Body of pancreas (tissue), 4 donors: ENCODE measurements at regions not wholly inside any gene's neighbourhood (a gene's known extent, or its start where the extent isn't known, plus 50 kb on each side); places are given as distances from the start of the nearest gene placed in this dataset.
"Not testable (repeated sequence)": the region's sequence is repeated elsewhere in the genome, so short reads cannot be mapped to it uniquely, and the experiment has no call there.

Source experiments
- POLR2A ChIP-seq, 3 donors: fragments of 450-650 bp; IDR thresholded peaks; one replicate each; pipeline ENCODE4 v1.6.1; 2016; ENCODE audit warnings: antibody characterized with exemption in 3 of 3, mild to moderate bottlenecking in 2 of 3
- TF ChIP-seq, protein P1 (sequence below), 7 experiments: fragments of 450-650 bp in 4 of 7; fragments of 200-600 bp in 3 of 7; sonication (generic) in 3 of 7; IDR thresholded peaks; one replicate each; pipeline ENCODE4 v1.5.1; 2016 to 2019; ENCODE audit warnings: antibody characterized with exemption in 7 of 7

DNA sequence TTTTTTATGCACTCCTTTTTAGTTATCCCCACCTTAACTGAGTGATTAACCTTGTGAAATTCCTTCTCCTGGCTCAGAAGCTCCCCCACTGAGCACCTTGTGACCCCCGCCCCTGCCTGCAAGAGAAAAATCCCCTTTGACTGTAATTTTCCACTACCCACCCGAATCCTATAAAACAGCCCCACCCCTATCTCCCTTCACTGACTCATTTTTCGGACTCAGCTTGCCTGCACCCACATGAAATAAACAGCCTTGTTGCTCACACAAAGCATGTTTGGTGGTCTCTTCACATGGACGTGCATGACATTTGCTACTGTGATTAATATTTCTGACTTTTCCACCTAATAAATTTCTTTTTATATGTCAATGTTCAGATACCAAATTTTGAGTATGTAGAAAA is 1322.8 kb downstream of the XPNPEP1 start:
- TF ChIP-seq, protein P1, sequence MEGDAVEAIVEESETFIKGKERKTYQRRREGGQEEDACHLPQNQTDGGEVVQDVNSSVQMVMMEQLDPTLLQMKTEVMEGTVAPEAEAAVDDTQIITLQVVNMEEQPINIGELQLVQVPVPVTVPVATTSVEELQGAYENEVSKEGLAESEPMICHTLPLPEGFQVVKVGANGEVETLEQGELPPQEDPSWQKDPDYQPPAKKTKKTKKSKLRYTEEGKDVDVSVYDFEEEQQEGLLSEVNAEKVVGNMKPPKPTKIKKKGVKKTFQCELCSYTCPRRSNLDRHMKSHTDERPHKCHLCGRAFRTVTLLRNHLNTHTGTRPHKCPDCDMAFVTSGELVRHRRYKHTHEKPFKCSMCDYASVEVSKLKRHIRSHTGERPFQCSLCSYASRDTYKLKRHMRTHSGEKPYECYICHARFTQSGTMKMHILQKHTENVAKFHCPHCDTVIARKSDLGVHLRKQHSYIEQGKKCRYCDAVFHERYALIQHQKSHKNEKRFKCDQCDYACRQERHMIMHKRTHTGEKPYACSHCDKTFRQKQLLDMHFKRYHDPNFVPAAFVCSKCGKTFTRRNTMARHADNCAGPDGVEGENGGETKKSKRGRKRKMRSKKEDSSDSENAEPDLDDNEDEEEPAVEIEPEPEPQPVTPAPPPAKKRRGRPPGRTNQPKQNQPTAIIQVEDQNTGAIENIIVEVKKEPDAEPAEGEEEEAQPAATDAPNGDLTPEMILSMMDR (IDR thresholded peaks at IDR 0.05): not testable (repeated sequence)
- TF ChIP-seq POLR2A (IDR thresholded peaks at IDR 0.05): not testable (repeated sequence)
